ENCODE measurements at regions not wholly inside any gene's neighbourhood (a gene's known extent, or its start where the extent isn't known, plus 50 kb on each side); places are given as distances from the start of the nearest gene placed in this dataset.

- TF ChIP-seq POLR2A (IDR thresholded peaks at IDR 0.05): no peak
- no peak for TF ChIP-seq CTCF (IDR thresholded peaks at IDR 0.05)
- no peak for TF ChIP-seq EP300 (IDR thresholded peaks at IDR 0.05)
- TF ChIP-seq POLR2AphosphoS5 (IDR thresholded peaks at IDR 0.05): no peak
- no peaks in the 10 kb centered on the region for H3K36me3 ChIP-seq
- H3K4me3 ChIP-seq: no peak overlapping the region
- no peaks in the 10 kb centered on the region for H3K4me1 ChIP-seq
- DNase-seq: no peak
- H3K9me3 ChIP-seq: peaks cover 0 to 5% (median under 1%) of the 10 kb centered on the region in 4 donors
- no peaks in the 10 kb centered on the region for H3K27me3 ChIP-seq
- intact Hi-C loops (cut with DNase I): no loop called here
- H3K27ac ChIP-seq: no peak overlapping the region
- WGBS, 2 donors: 95 to 97% methylated on average over 1 of the region's 1 CpG
These were observed 476.0 kb upstream of the TGFBR2 start for GRCh38 chr3:30130391-30130790.

GRCh38 chr3:30131191-30131590, 475.2 kb upstream of the TGFBR2 start:
- H3K4me1 ChIP-seq: no peaks in the 10 kb centered on the region
- no peaks in the 10 kb centered on the region for H3K36me3 ChIP-seq
- H3K27ac ChIP-seq: no peak overlapping the region
- peaks cover 0 to 5% (median 1%) of the 10 kb centered on the region in 4 donors for H3K9me3 ChIP-seq
- H3K4me3 ChIP-seq: no peak overlapping the region
- 85% methylated on average over 4 of the region's 4 CpGs for WGBS, 2 donors
- H3K27me3 ChIP-seq: no peaks in the 10 kb centered on the region
- no peak for DNase-seq
- intact Hi-C loops (cut with DNase I): no loop called here
- no peak for TF ChIP-seq CTCF (IDR thresholded peaks at IDR 0.05)
- no peak for TF ChIP-seq POLR2A (IDR thresholded peaks at IDR 0.05)

GRCh38 chr3:30135190-30135589, 471.2 kb upstream of the TGFBR2 start:
- Histone ChIP-seq H3K27ac (no peak overlapping the region), H3K4me1 (no peaks in the 10 kb centered on the region), H3K4me3 (no peak overlapping the region), H3K27me3 (no peaks in the 10 kb centered on the region), H3K9me3 (peaks cover 0 to 2% (median under 1%) of the 10 kb centered on the region in 4 donors), H3K36me3 (no peaks in the 10 kb centered on the region)
- intact Hi-C loops (cut with DNase I): no loop called here
- TF ChIP-seq CTCF (IDR thresholded peaks at IDR 0.05) (no peak), POLR2AphosphoS5 (IDR thresholded peaks at IDR 0.05) (no peak), EP300 (IDR thresholded peaks at IDR 0.05) (no peak), POLR2A (IDR thresholded peaks at IDR 0.05) (no peak)
- 72 to 82% methylated on average over 4 of the region's 4 CpGs for WGBS, 2 donors
- no peak for DNase-seq

GRCh38 chr3:30139283-30139682, 467.1 kb upstream of the TGFBR2 start:
- H3K27me3 ChIP-seq: no peaks in the 10 kb centered on the region
- intact Hi-C loops (cut with DNase I): no loop called here
- no peak overlapping the region for H3K27ac ChIP-seq
- no peak for DNase-seq
- no peak overlapping the region for H3K4me3 ChIP-seq
- peaks cover 0 to 2% (median under 1%) of the 10 kb centered on the region in 4 donors for H3K9me3 ChIP-seq
- TF ChIP-seq POLR2AphosphoS5 (IDR thresholded peaks at IDR 0.05) (no peak), EP300 (IDR thresholded peaks at IDR 0.05) (no peak), POLR2A (IDR thresholded peaks at IDR 0.05) (no peak), CTCF (IDR thresholded peaks at IDR 0.05) (no peak)
- no peaks in the 10 kb centered on the region for H3K36me3 ChIP-seq
- no peaks in the 10 kb centered on the region for H3K4me1 ChIP-seq

- Histone ChIP-seq H3K9me3 (peaks cover 0 to 2% (median under 1%) of the 10 kb centered on the region in 4 donors), H3K4me3 (no peak overlapping the region), H3K36me3 (no peaks in the 10 kb centered on the region), H3K27me3 (no peaks in the 10 kb centered on the region), H3K27ac (no peak overlapping the region), H3K4me1 (no peaks in the 10 kb centered on the region)
- intact Hi-C loops (cut with DNase I): no loop called here
- TF ChIP-seq CTCF (IDR thresholded peaks at IDR 0.05): no peak
- TF ChIP-seq EP300 (IDR thresholded peaks at IDR 0.05): no peak
- no peak for TF ChIP-seq POLR2A (IDR thresholded peaks at IDR 0.05)
- TF ChIP-seq POLR2AphosphoS5 (IDR thresholded peaks at IDR 0.05): no peak
- WGBS, 2 donors: 84 to 86% methylated on average over 3 of the region's 3 CpGs
- DNase-seq: no peak
These were observed 465.9 kb upstream of the TGFBR2 start for GRCh38 chr3:30140356-30141075.

All from sigmoid colon (tissue), 6 donors.